Right lobe of liver (tissue), 6 donors: ENCODE measurements at regions not wholly inside any gene's neighbourhood (a gene's known extent, or its start where the extent isn't known, plus 50 kb on each side); places are given as distances from the start of the nearest gene placed in this dataset.
"Not testable (repeated sequence)": the region's sequence is repeated elsewhere in the genome, so short reads cannot be mapped to it uniquely, and the experiment has no call there.

ENCODE experiments used
- ATAC-seq, 4 donors: fragments of 200-7000 bp; cut with Tn5 transposase; one replicate each; pipeline ENCODE4 v1.9.1; 2020; ENCODE audit warnings: mild to moderate bottlenecking in 4 of 4, moderate library complexity in 4 of 4
- DNase-seq, 3 donors: peaks; one replicate each; pipeline ENCODE4 v3.0.0-alpha.2; 2020
- H3K27ac ChIP-seq, 3 donors: fragments of 200-600 bp; one replicate each; pipeline ENCODE4 v1.8.0; 2022
- H3K27me3 ChIP-seq, 2 donors: fragments of 200-600 bp; one replicate each; pipeline ENCODE4 v1.8.0; 2022
- H3K36me3 ChIP-seq, 4 donors: fragments of 200-600 bp; sonication (generic) in 1 of 4; one replicate each; pipeline versions ENCODE4 v1.5.1 to v1.8.0; 2017 to 2022; ENCODE audit warnings: control low read depth in 1 of 4
- H3K4me1 ChIP-seq, 4 donors: fragments of 200-600 bp; sonication (generic) in 1 of 4; one replicate each; pipeline versions ENCODE4 v1.5.1 to v1.8.0; 2017 to 2022; ENCODE audit warnings: control low read depth in 1 of 4
- H3K4me3 ChIP-seq, 3 donors: fragments of 200-600 bp; one replicate each; pipeline ENCODE4 v1.8.0; 2022
- H3K9me3 ChIP-seq, 4 donors: fragments of 200-600 bp; sonication (generic) in 1 of 4; one replicate each; pipeline versions ENCODE4 v1.5.1 to v1.8.0; 2017 to 2022; ENCODE audit warnings: control low read depth in 1 of 4
- CTCF ChIP-seq, 4 donors: fragments of 200-600 bp in 3 of 4; fragments of 450-650 bp in 1 of 4; IDR thresholded peaks; one replicate each; pipeline versions ENCODE4 v1.5.1 to v1.8.0; 2016 to 2022; ENCODE audit warnings: antibody characterized with exemption in 4 of 4, mild to moderate bottlenecking in 2 of 4
- POLR2A ChIP-seq: fragments of 450-650 bp; IDR thresholded peaks from one replicate; pipeline ENCODE4 v1.6.1; 2017; ENCODE audit warnings: antibody characterized with exemption, mild to moderate bottlenecking
- WGBS: methylation state at CpG from one replicate; pipeline ENCODE4 v1.1.6; 2018; ENCODE audit warnings: low coverage, low lambda C conversion rate; ENCODE audit not compliant: insufficient coverage; ENCODE audit errors: missing lambda C conversion rate; 5-methylcytosine and 5-hydroxymethylcytosine counted together
- intact Hi-C, 2 donors: fragments of 100-400 bp; cut with DNase I; formaldehyde crosslinking; loops; one replicate each; pipeline versions ENCODE4 v1.11.2 to v1.14.1; 2022
- donor health status: DM: no; HTN: yes; CAD: no.
- donor health status: DM: no; HTN: no; CAD: no.
- donor health status: DM: no; HTN: no; CAD: no.
- donor health status: DM: no; HTN: yes; CAD: no.
- donor health status: DM: no; HTN: yes; CAD: no.

- Histone ChIP-seq H3K27me3 (no peaks in the 10 kb centered on the region), H3K27ac (no peak overlapping the region), H3K4me3 (no peak overlapping the region), H3K36me3 (no peaks in the 10 kb centered on the region), H3K4me1 (no peaks in the 10 kb centered on the region), H3K9me3 (no peaks in the 10 kb centered on the region)
- 17% methylated on average over 5 of the region's 5 CpGs for WGBS
- DNase-seq = no peak
- no peak for ATAC-seq
- intact Hi-C loops = no loop called here
- TF ChIP-seq CTCF (IDR thresholded peaks at IDR 0.05) (no peak), POLR2A (no peak)
Measured at GRCh38 chr2:5190023-5190422, 502.2 kb upstream of the SOX11 start.

GRCh38 chr2:5195636-5196035, 496.5 kb upstream of the SOX11 start:
- no peak for ATAC-seq
- no peaks in the 10 kb centered on the region for H3K9me3 ChIP-seq
- TF ChIP-seq CTCF (IDR thresholded peaks at IDR 0.05) (no peak), POLR2A (no peak)

GRCh38 chr2:5203134-5203755, 488.9 kb upstream of the SOX11 start:
- Histone ChIP-seq H3K9me3 (no peaks in the 10 kb centered on the region), H3K4me1 (no peaks in the 10 kb centered on the region), H3K27me3 (no peaks in the 10 kb centered on the region), H3K4me3 (no peak overlapping the region), H3K27ac (no peak overlapping the region), H3K36me3 (no peaks in the 10 kb centered on the region)
- no peak for TF ChIP-seq CTCF (IDR thresholded peaks at IDR 0.05)
- no peak for TF ChIP-seq POLR2A
- WGBS = 45% methylated on average over 5 of the region's 5 CpGs
- intact Hi-C loops = no loop called here
- ATAC-seq (no peak), DNase-seq (no peak)

More at GRCh38 chr2:5195636-5196035, 496.5 kb upstream of the SOX11 start:
- no peak for DNase-seq
- H3K27me3 ChIP-seq = no peaks in the 10 kb centered on the region
- no peak overlapping the region for H3K4me3 ChIP-seq
- no peak overlapping the region for H3K27ac ChIP-seq
- WGBS = 39% methylated on average over 1 of the region's 1 CpG
- H3K4me1 ChIP-seq = no peaks in the 10 kb centered on the region
- intact Hi-C loops = no loop called here
- H3K36me3 ChIP-seq = no peaks in the 10 kb centered on the region

GRCh38 chr2:5206742-5207141, 485.4 kb upstream of the SOX11 start:
- 75% methylated on average over 2 of the region's 2 CpGs for WGBS
- H3K4me1 ChIP-seq, H3K36me3 ChIP-seq, H3K4me3 ChIP-seq, H3K27me3 ChIP-seq, ATAC-seq, intact Hi-C loops, H3K9me3 ChIP-seq, H3K27ac ChIP-seq, DNase-seq: not testable (repeated sequence)

- DNase-seq (no peak), ATAC-seq (no peak)
- WGBS = 65% methylated on average over 8 of the region's 8 CpGs
- Histone ChIP-seq H3K36me3 (no peaks in the 10 kb centered on the region), H3K27me3 (no peaks in the 10 kb centered on the region), H3K4me3 (no peak overlapping the region), H3K9me3 (no peaks in the 10 kb centered on the region), H3K4me1 (no peaks in the 10 kb centered on the region), H3K27ac (no peak overlapping the region)
- TF ChIP-seq CTCF (IDR thresholded peaks at IDR 0.05) = no peak
- TF ChIP-seq POLR2A = no peak
- intact Hi-C loops = no loop called here
Measured at GRCh38 chr2:5215989-5216607, 476.1 kb upstream of the SOX11 start.
